Spleen (tissue), 11 donors: ENCODE measurements at regions not wholly inside any gene's neighbourhood (a gene's known extent, or its start where the extent isn't known, plus 50 kb on each side); places are given as distances from the start of the nearest gene placed in this dataset.
A peak's percentile ranks its signal among the peaks of the same experiment; 100 is the strongest.

Source experiments
- DNase-seq: peaks from one replicate; pipeline ENCODE4 v3.0.0-alpha.2; 2020
- H3K27ac ChIP-seq, 8 donors: fragments of 200-600 bp; sonication (generic) in 7 of 8; 1 replicate in 4 of 8; 2 replicates in 4 of 8; pipeline versions ENCODE4 v1.5.0 to v1.8.0; 2016 to 2021; ENCODE audit warnings: inconsistent platforms in 4 of 8, mild to moderate bottlenecking in 4 of 8, moderate library complexity in 1 of 8
- H3K27me3 ChIP-seq, 7 donors: fragments of 200-600 bp; sonication (generic) in 6 of 7; replicated peaks in 1 of 7; 1 replicate in 4 of 7; 2 replicates in 3 of 7; pipeline versions ENCODE4 v1.5.0 to v1.8.0; 2016 to 2021; ENCODE audit warnings: inconsistent platforms in 3 of 7, mild to moderate bottlenecking in 1 of 7
- H3K36me3 ChIP-seq, 6 donors: fragments of 200-600 bp; sonication (generic) in 5 of 6; 1 replicate in 4 of 6; 2 replicates in 2 of 6; pipeline versions ENCODE4 v1.5.0 to v1.8.0; 2016 to 2021; ENCODE audit warnings: inconsistent platforms in 2 of 6
- H3K4me1 ChIP-seq, 6 donors: fragments of 200-600 bp; sonication (generic) in 5 of 6; 1 replicate in 3 of 6; 2 replicates in 3 of 6; pipeline versions ENCODE4 v1.5.0 to v1.8.0; 2016 to 2021; ENCODE audit warnings: inconsistent platforms in 3 of 6
- H3K4me3 ChIP-seq, 8 donors: fragments of 200-600 bp; sonication (generic) in 7 of 8; 1 replicate in 4 of 8; 2 replicates in 4 of 8; pipeline versions ENCODE4 v1.5.0 to v1.8.0; 2016 to 2021; ENCODE audit warnings: inconsistent platforms in 4 of 8, mild to moderate bottlenecking in 4 of 8, moderate library complexity in 2 of 8
- H3K9me3 ChIP-seq, 8 donors: fragments of 200-600 bp; sonication (generic) in 7 of 8; 1 replicate in 4 of 8; 2 replicates in 4 of 8; pipeline versions ENCODE4 v1.5.0 to v1.8.0; 2016 to 2021; ENCODE audit warnings: inconsistent platforms in 4 of 8
- CTCF ChIP-seq, 11 experiments: fragments of 200-600 bp in 7 of 11; fragments of 450-650 bp in 4 of 11; sonication (generic) in 4 of 11; IDR thresholded peaks in 8 of 11; conservative IDR thresholded peaks in 3 of 11; 1 replicate in 7 of 11; 2 replicates in 4 of 11; pipeline versions ENCODE4 v1.4.0 to v1.8.0; 2016 to 2021; ENCODE audit warnings: antibody characterized with exemption in 11 of 11, inconsistent platforms in 4 of 11, mild to moderate bottlenecking in 1 of 11
- POLR2A ChIP-seq, 3 donors: fragments of 450-650 bp; IDR thresholded peaks; one replicate each; pipeline ENCODE4 v1.5.1; 2017; ENCODE audit warnings: antibody characterized with exemption in 3 of 3, mild to moderate bottlenecking in 1 of 3
- POLR2AphosphoS5 ChIP-seq, 3 donors: sonication (generic); formaldehyde crosslinking; IDR thresholded peaks; one replicate each; pipeline ENCODE4 v1.5.1; 2017; ENCODE audit warnings: antibody characterized with exemption in 3 of 3
- WGBS, 5 donors: extraction: QIAGEN DNeasy Blood & Tissue Kit in 3 of 5; methylation state at CpG; one replicate each; pipeline versions ENCODE4 v1.1.5 to v1.1.7; 2013 to 2018; 5-methylcytosine and 5-hydroxymethylcytosine counted together
- intact Hi-C: fragments of 100-400 bp; cut with DNase I; formaldehyde crosslinking; loops from one replicate; pipeline ENCODE4 v1.15.0; 2023; ENCODE audit warnings: low total_unique reads
- donor health status: healthy with polysubstance abuse.
- donor health status: DM: no; HTN: no; CAD: no; lungs with moderate emphysema.
- donor health status: DM: no; HTN: no; CAD: no.
- donor health status: Bipolar disorder and iron deficiency.
- donor health status: healthy.
- donor health status: DM: no; HTN: no; CAD: no.
- donor health status: DM: yes; HTN: yes; CAD: no.

- Histone ChIP-seq H3K27ac (no peak overlapping the region), H3K9me3 (peaks cover 0 to 21% (median 9%) of the 10 kb centered on the region in 8 donors), H3K4me3 (no peak overlapping the region), H3K4me1 (no peaks in the 10 kb centered on the region), H3K36me3 (no peaks in the 10 kb centered on the region), H3K27me3 (peaks cover 0 to 56% (median 3%) of the 10 kb centered on the region in 7 donors)
- TF ChIP-seq CTCF (IDR thresholded peaks at IDR 0.05 in 8 of 11, conservative IDR thresholded peaks at IDR 0.05 in 3 of 11) (no peak), POLR2AphosphoS5 (IDR thresholded peaks at IDR 0.05) (no peak), POLR2A (IDR thresholded peaks at IDR 0.05) (no peak)
- no peak for DNase-seq
- intact Hi-C loops = no loop called here
- 88 to 94% (median 92%) methylated on average over 3 of the region's 3 CpGs for WGBS, 5 donors
These were observed 93.7 kb upstream of the ADRA2C start for GRCh38 chr4:3672465-3672831.

- Histone ChIP-seq H3K4me1 (no peaks in the 10 kb centered on the region), H3K36me3 (no peaks in the 10 kb centered on the region), H3K9me3 (peaks cover 0 to 28% (median 15%) of the 10 kb centered on the region in 8 donors), H3K27me3 (peaks cover 0 to 52% (median 0%) of the 10 kb centered on the region in 7 donors), H3K4me3 (no peak overlapping the region), H3K27ac (no peak overlapping the region)
- TF ChIP-seq POLR2A (IDR thresholded peaks at IDR 0.05) (no peak), POLR2AphosphoS5 (IDR thresholded peaks at IDR 0.05) (no peak), CTCF (IDR thresholded peaks at IDR 0.05 in 8 of 11, conservative IDR thresholded peaks at IDR 0.05 in 3 of 11) (no peak)
- intact Hi-C loops = no loop called here
- DNase-seq = peak; percentile 43
- WGBS, 5 donors = 69 to 77% (median 71%) methylated on average over 12 of the region's 12 CpGs
These were observed 94.4 kb upstream of the ADRA2C start for GRCh38 chr4:3671571-3672464.

- no peaks in the 10 kb centered on the region for H3K4me1 ChIP-seq
- H3K4me3 ChIP-seq = no peak overlapping the region
- 87 to 92% (median 88%) methylated on average over 29 to 37 of the region's 37 CpGs for WGBS, 5 donors
- no peaks in the 10 kb centered on the region for H3K36me3 ChIP-seq
- intact Hi-C loops = no loop called here
- TF ChIP-seq CTCF (IDR thresholded peaks at IDR 0.05 in 8 of 11, conservative IDR thresholded peaks at IDR 0.05 in 3 of 11) = no peak
- no peak for TF ChIP-seq POLR2A (IDR thresholded peaks at IDR 0.05)
- TF ChIP-seq POLR2AphosphoS5 (IDR thresholded peaks at IDR 0.05) = no peak
- DNase-seq = peak; percentile 63
- H3K9me3 ChIP-seq = peaks cover 0 to 33% (median 20%) of the 10 kb centered on the region in 8 donors
- H3K27ac ChIP-seq = no peak overlapping the region
- H3K27me3 ChIP-seq = peaks cover 0 to 45% (median 0%) of the 10 kb centered on the region in 7 donors
These were observed 95.4 kb upstream of the ADRA2C start for GRCh38 chr4:3670521-3671519.
